ENCODE measurements at regions not wholly inside any gene's neighbourhood (a gene's known extent, or its start where the extent isn't known, plus 50 kb on each side); places are given as distances from the start of the nearest gene placed in this dataset.

DNA sequence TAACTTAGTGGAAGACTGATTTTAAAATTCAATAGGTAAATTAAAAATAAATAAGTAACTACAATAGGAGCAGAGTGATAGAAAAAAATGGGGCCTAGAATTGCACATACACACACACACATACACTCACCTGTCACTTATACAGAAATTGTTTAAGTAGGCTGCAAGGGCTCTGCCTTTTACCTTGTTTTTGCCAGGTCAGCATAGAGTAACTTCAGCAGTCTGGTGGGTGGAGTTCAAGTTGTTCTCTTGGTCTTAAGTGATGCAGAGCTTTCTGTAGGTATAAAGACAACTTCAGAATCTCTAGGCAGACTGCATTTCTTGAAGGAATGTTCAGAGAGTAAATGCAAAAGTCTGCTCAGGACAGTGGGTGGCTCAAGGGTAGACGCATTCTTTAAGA lies 457.0 kb downstream of the INHBA start:
- DNase-seq (ENCODE audit: low spot score) = no peak
- no peak overlapping the region for H3K27ac ChIP-seq (ENCODE audit: low read depth in 1 of 2, low read length in 2 of 2)
- H3K4me3 ChIP-seq (ENCODE audit: low read depth in 1 of 3, low read length in 3 of 3) = no peak overlapping the region
- 97% methylated on average over 1 of the region's 1 CpG for WGBS
- no peaks in the 10 kb centered on the region for H3K27me3 ChIP-seq (ENCODE audit: control insufficient read depth in 4 of 4, insufficient read depth in 4 of 4, low read length in 3 of 4)
- TF ChIP-seq RXRA (IDR thresholded peaks at IDR 0.05) = no peak
- no peak for TF ChIP-seq GABPA (IDR thresholded peaks at IDR 0.05 in 1 of 2, conservative IDR thresholded peaks at IDR 0.05 in 1 of 2)
- no peak for TF ChIP-seq FOXA2 (IDR thresholded peaks at IDR 0.05)
- TF ChIP-seq, protein P1, sequence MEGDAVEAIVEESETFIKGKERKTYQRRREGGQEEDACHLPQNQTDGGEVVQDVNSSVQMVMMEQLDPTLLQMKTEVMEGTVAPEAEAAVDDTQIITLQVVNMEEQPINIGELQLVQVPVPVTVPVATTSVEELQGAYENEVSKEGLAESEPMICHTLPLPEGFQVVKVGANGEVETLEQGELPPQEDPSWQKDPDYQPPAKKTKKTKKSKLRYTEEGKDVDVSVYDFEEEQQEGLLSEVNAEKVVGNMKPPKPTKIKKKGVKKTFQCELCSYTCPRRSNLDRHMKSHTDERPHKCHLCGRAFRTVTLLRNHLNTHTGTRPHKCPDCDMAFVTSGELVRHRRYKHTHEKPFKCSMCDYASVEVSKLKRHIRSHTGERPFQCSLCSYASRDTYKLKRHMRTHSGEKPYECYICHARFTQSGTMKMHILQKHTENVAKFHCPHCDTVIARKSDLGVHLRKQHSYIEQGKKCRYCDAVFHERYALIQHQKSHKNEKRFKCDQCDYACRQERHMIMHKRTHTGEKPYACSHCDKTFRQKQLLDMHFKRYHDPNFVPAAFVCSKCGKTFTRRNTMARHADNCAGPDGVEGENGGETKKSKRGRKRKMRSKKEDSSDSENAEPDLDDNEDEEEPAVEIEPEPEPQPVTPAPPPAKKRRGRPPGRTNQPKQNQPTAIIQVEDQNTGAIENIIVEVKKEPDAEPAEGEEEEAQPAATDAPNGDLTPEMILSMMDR (IDR thresholded peaks at IDR 0.05; ENCODE audit: low read depth, low read length, missing input control) = no peak
- no peak for TF ChIP-seq EGR1 (IDR thresholded peaks at IDR 0.05; ENCODE audit: low read depth in 2 of 2)
- TF ChIP-seq ATF3 (IDR thresholded peaks at IDR 0.05) = no peak
- no peak for TF ChIP-seq MAX (IDR thresholded peaks at IDR 0.05)
- no peak for TF ChIP-seq SP1 (IDR thresholded peaks at IDR 0.05)
- no peak for TF ChIP-seq NR2F2 (IDR thresholded peaks at IDR 0.05)
- TF ChIP-seq TAF1 (conservative IDR thresholded peaks at IDR 0.05) = no peak
- TF ChIP-seq, protein P2, sequence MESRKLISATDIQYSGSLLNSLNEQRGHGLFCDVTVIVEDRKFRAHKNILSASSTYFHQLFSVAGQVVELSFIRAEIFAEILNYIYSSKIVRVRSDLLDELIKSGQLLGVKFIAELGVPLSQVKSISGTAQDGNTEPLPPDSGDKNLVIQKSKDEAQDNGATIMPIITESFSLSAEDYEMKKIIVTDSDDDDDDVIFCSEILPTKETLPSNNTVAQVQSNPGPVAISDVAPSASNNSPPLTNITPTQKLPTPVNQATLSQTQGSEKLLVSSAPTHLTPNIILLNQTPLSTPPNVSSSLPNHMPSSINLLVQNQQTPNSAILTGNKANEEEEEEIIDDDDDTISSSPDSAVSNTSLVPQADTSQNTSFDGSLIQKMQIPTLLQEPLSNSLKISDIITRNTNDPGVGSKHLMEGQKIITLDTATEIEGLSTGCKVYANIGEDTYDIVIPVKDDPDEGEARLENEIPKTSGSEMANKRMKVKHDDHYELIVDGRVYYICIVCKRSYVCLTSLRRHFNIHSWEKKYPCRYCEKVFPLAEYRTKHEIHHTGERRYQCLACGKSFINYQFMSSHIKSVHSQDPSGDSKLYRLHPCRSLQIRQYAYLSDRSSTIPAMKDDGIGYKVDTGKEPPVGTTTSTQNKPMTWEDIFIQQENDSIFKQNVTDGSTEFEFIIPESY (IDR thresholded peaks at IDR 0.05) = no peak
- TF ChIP-seq, protein P3, sequence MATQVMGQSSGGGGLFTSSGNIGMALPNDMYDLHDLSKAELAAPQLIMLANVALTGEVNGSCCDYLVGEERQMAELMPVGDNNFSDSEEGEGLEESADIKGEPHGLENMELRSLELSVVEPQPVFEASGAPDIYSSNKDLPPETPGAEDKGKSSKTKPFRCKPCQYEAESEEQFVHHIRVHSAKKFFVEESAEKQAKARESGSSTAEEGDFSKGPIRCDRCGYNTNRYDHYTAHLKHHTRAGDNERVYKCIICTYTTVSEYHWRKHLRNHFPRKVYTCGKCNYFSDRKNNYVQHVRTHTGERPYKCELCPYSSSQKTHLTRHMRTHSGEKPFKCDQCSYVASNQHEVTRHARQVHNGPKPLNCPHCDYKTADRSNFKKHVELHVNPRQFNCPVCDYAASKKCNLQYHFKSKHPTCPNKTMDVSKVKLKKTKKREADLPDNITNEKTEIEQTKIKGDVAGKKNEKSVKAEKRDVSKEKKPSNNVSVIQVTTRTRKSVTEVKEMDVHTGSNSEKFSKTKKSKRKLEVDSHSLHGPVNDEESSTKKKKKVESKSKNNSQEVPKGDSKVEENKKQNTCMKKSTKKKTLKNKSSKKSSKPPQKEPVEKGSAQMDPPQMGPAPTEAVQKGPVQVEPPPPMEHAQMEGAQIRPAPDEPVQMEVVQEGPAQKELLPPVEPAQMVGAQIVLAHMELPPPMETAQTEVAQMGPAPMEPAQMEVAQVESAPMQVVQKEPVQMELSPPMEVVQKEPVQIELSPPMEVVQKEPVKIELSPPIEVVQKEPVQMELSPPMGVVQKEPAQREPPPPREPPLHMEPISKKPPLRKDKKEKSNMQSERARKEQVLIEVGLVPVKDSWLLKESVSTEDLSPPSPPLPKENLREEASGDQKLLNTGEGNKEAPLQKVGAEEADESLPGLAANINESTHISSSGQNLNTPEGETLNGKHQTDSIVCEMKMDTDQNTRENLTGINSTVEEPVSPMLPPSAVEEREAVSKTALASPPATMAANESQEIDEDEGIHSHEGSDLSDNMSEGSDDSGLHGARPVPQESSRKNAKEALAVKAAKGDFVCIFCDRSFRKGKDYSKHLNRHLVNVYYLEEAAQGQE (IDR thresholded peaks at IDR 0.05) = no peak
- no peak for TF ChIP-seq JUND (IDR thresholded peaks at IDR 0.05)
- no peak for TF ChIP-seq HNF4G (IDR thresholded peaks at IDR 0.05)
- TF ChIP-seq HNF4A (conservative IDR thresholded peaks at IDR 0.05) = no peak
- H3K9me3 ChIP-seq (ENCODE audit: control insufficient read depth in 4 of 4, low read length in 3 of 4) = no peaks in the 10 kb centered on the region
- no peaks in the 10 kb centered on the region for H3K36me3 ChIP-seq (ENCODE audit: control insufficient read depth in 4 of 4, insufficient read depth in 3 of 4, low read depth in 1 of 4, low read length in 3 of 4)
- H3K4me1 ChIP-seq (ENCODE audit: control insufficient read depth in 4 of 4, insufficient read depth in 4 of 4, low read length in 3 of 4) = no peaks in the 10 kb centered on the region
- H3K9ac ChIP-seq (ENCODE audit: low read depth in 1 of 2, low read length in 2 of 2) = no peak overlapping the region

- no peaks in the 10 kb centered on the region for H3K27me3 ChIP-seq (ENCODE audit: control insufficient read depth in 4 of 4, insufficient read depth in 4 of 4, low read length in 3 of 4)
- H3K9ac ChIP-seq (ENCODE audit: low read depth in 1 of 2, low read length in 2 of 2) = no peak overlapping the region
- no peak overlapping the region for H3K27ac ChIP-seq (ENCODE audit: low read depth in 1 of 2, low read length in 2 of 2)
- H3K36me3 ChIP-seq (ENCODE audit: control insufficient read depth in 4 of 4, insufficient read depth in 3 of 4, low read depth in 1 of 4, low read length in 3 of 4) = no peaks in the 10 kb centered on the region
- no peak overlapping the region for H3K4me3 ChIP-seq (ENCODE audit: low read depth in 1 of 3, low read length in 3 of 3)
- H3K4me1 ChIP-seq (ENCODE audit: control insufficient read depth in 4 of 4, insufficient read depth in 4 of 4, low read length in 3 of 4) = no peaks in the 10 kb centered on the region
- 86% methylated on average over 4 of the region's 4 CpGs for WGBS
- H3K9me3 ChIP-seq (ENCODE audit: control insufficient read depth in 4 of 4, low read length in 3 of 4) = peaks cover 0 to 2% (median 0%) of the 10 kb centered on the region in 4 donors
- no peak for DNase-seq (ENCODE audit: low spot score)
- TF ChIP-seq EGR1 (IDR thresholded peaks at IDR 0.05; ENCODE audit: low read depth in 2 of 2) (no peak), RAD21 (IDR thresholded peaks at IDR 0.05) (no peak), NR2F2 (IDR thresholded peaks at IDR 0.05) (no peak), HNF4A (conservative IDR thresholded peaks at IDR 0.05) (no peak)
- TF ChIP-seq, protein P2 (IDR thresholded peaks at IDR 0.05) = no peak
- TF ChIP-seq, protein P3 (IDR thresholded peaks at IDR 0.05) = no peak
- TF ChIP-seq, protein P1 (IDR thresholded peaks at IDR 0.05; ENCODE audit: low read depth, low read length, missing input control) = no peak
Measured at GRCh38 chr7:41244246-41244645, 458.6 kb downstream of the INHBA start.

Data from liver (tissue), 8 donors.